Loucy (cell line): ENCODE measurements at regions not wholly inside any gene's neighbourhood (a gene's known extent, or its start where the extent isn't known, plus 50 kb on each side); places are given as distances from the start of the nearest gene placed in this dataset.

Experiments
- H2AFZ ChIP-seq: fragments of 200-600 bp; sonication (generic); 2 replicates; pipeline ENCODE4 v1.6.0; 2016; ENCODE audit warnings: antibody characterized with exemption, mild to moderate bottlenecking, low read length, moderate library complexity
- H3F3A ChIP-seq: fragments of 200-600 bp; 2 replicates; pipeline ENCODE4 v1.6.0; 2016; ENCODE audit warnings: antibody characterized with exemption, low read depth, mild to moderate bottlenecking
- H3K27me3 ChIP-seq: fragments of 200-600 bp; sonication (generic); 2 replicates; pipeline ENCODE4 v1.6.1; 2014; ENCODE audit warnings: low read length, mild to moderate bottlenecking; ENCODE audit not compliant: insufficient read depth, poor library complexity, severe bottlenecking
- H3K36me3 ChIP-seq: fragments of 200-600 bp; sonication (generic); 2 replicates; pipeline ENCODE4 v1.6.1; 2016; ENCODE audit warnings: low read length; ENCODE audit not compliant: insufficient read depth
- H3K4me1 ChIP-seq: fragments of 200-600 bp; sonication (generic); 2 replicates; pipeline ENCODE4 v1.5.1; 2014; ENCODE audit warnings: low read length, mild to moderate bottlenecking; ENCODE audit not compliant: insufficient read depth, poor library complexity, severe bottlenecking
- H3K4me2 ChIP-seq: fragments of 200-600 bp; sonication (generic); 2 replicates; pipeline ENCODE4 v1.6.0; 2014; ENCODE audit warnings: antibody characterized with exemption, low read length, low read depth, mild to moderate bottlenecking; ENCODE audit not compliant: poor library complexity, severe bottlenecking
- H3K4me3 ChIP-seq: fragments of 200-600 bp; sonication (generic); 2 replicates; pipeline ENCODE4 v1.5.1; 2014; ENCODE audit warnings: low read length, mild to moderate bottlenecking, mixed read lengths; ENCODE audit not compliant: poor library complexity, severe bottlenecking
- H3K79me2 ChIP-seq: fragments of 200-600 bp; sonication (generic); 2 replicates; pipeline ENCODE4 v1.6.1; 2014; ENCODE audit warnings: low read length; ENCODE audit not compliant: insufficient read depth
- H3K9ac ChIP-seq: fragments of 200-600 bp; sonication (generic); 2 replicates; pipeline ENCODE4 v1.6.0; 2014; ENCODE audit warnings: mild to moderate bottlenecking, low read depth, low read length, moderate library complexity; ENCODE audit not compliant: poor library complexity, severe bottlenecking
- H3K9me2 ChIP-seq: fragments of 200-600 bp; sonication (generic); replicated peaks from 2 replicates; pipeline ENCODE4 v1.6.1; 2016; ENCODE audit warnings: low read depth, low read length, mixed read lengths
- H3K9me3 ChIP-seq: fragments of 200-600 bp; sonication (generic); 2 replicates; pipeline ENCODE4 v1.6.1; 2014; ENCODE audit warnings: mild to moderate bottlenecking, antibody characterized with exemption, low read length, low read depth; ENCODE audit not compliant: insufficient read depth
- H4K20me1 ChIP-seq: fragments of 200-600 bp; sonication (generic); 2 replicates; pipeline ENCODE4 v1.6.0; 2014; ENCODE audit warnings: antibody characterized with exemption, low read length, mild to moderate bottlenecking; ENCODE audit not compliant: insufficient read depth, poor library complexity, severe bottlenecking
- EZH2phosphoT487 ChIP-seq: fragments of 200-600 bp; IDR thresholded peaks from 2 replicates; pipeline ENCODE4 v1.6.1; 2018; ENCODE audit warnings: antibody characterized with exemption, mild to moderate bottlenecking, moderate library complexity, borderline replicate concordance
- TF ChIP-seq, protein P1 (sequence below): fragments of 200-600 bp; sonication (generic); conservative IDR thresholded peaks from 2 replicates; pipeline ENCODE4 v1.5.1; 2014; ENCODE audit warnings: mild to moderate bottlenecking, antibody characterized with exemption, low read length

DNA sequence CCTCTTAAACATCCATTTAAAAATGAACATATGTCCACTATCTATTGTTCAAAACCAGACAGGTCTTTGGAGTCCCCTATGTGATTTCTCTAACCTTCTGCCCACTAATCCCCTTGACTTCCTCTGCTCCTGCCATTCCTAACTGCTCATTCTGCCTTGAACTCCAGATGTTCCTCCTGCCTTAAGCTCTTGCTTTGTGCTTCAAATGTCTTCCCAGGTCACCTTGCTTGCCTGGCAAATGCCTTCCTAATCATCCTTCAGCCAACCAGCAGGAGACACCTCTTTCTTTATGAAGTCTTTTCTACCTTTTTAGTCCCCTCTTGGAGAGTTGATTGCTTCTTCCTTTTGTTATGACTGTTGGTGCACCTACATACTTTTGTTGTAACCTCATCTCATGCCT is 1043.0 kb upstream of the CHAC2 start:
- H3K79me2 ChIP-seq = no peaks in the 10 kb centered on the region
- H3K9me2 ChIP-seq = no peaks in the 10 kb centered on the region
- no peaks in the 10 kb centered on the region for H3K4me1 ChIP-seq
- H3K36me3 ChIP-seq = no peaks in the 10 kb centered on the region
- H3K27me3 ChIP-seq = no peaks in the 10 kb centered on the region
- H2AFZ ChIP-seq = no peak overlapping the region
- 0 out of 2 replicates have a peak, but pooled peaks cover 3% of the 10 kb centered on the region for H3K9me3 ChIP-seq
- H3K4me3 ChIP-seq = no peak overlapping the region
- no peak overlapping the region for H3K4me2 ChIP-seq
- no peak overlapping the region for H3K9ac ChIP-seq
- H4K20me1 ChIP-seq = no peaks in the 10 kb centered on the region
- TF ChIP-seq EZH2phosphoT487 = no peak
- TF ChIP-seq, protein P1, sequence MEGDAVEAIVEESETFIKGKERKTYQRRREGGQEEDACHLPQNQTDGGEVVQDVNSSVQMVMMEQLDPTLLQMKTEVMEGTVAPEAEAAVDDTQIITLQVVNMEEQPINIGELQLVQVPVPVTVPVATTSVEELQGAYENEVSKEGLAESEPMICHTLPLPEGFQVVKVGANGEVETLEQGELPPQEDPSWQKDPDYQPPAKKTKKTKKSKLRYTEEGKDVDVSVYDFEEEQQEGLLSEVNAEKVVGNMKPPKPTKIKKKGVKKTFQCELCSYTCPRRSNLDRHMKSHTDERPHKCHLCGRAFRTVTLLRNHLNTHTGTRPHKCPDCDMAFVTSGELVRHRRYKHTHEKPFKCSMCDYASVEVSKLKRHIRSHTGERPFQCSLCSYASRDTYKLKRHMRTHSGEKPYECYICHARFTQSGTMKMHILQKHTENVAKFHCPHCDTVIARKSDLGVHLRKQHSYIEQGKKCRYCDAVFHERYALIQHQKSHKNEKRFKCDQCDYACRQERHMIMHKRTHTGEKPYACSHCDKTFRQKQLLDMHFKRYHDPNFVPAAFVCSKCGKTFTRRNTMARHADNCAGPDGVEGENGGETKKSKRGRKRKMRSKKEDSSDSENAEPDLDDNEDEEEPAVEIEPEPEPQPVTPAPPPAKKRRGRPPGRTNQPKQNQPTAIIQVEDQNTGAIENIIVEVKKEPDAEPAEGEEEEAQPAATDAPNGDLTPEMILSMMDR = no peak
- no peaks in the 10 kb centered on the region for H3F3A ChIP-seq

DNA sequence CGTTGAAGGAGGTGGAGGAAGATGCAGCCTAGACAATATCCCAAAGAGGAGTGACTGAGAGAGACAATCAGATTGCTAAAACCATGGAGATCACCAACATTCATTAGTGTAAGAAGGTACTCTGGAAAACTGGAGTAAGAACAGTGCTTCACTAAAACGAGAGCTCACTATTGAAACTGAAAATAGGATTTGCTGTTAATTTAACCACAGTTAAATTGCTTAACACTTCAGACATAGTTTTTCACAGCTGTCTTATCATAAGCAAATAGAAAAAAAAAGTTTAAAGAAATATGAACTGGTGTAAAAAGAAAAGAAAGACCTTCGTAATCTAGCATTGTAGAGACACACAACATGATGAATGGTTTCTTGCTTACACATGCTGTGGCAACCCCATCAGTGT is 1049.8 kb upstream of the CHAC2 start:
- H3K27me3 ChIP-seq = no peaks in the 10 kb centered on the region
- no peaks in the 10 kb centered on the region for H3K9me2 ChIP-seq
- TF ChIP-seq EZH2phosphoT487 = no peak
- TF ChIP-seq, protein P1 = no peak
- no peak overlapping the region for H3K9ac ChIP-seq
- H4K20me1 ChIP-seq = no peaks in the 10 kb centered on the region
- H3K4me1 ChIP-seq = no peaks in the 10 kb centered on the region
- H3K36me3 ChIP-seq = no peaks in the 10 kb centered on the region
- H3K9me3 ChIP-seq = no peaks in the 10 kb centered on the region
- no peaks in the 10 kb centered on the region for H3K79me2 ChIP-seq
- no peak overlapping the region for H3K4me2 ChIP-seq
- no peak overlapping the region for H3K4me3 ChIP-seq
- H2AFZ ChIP-seq = no peak overlapping the region
- no peaks in the 10 kb centered on the region for H3F3A ChIP-seq

DNA sequence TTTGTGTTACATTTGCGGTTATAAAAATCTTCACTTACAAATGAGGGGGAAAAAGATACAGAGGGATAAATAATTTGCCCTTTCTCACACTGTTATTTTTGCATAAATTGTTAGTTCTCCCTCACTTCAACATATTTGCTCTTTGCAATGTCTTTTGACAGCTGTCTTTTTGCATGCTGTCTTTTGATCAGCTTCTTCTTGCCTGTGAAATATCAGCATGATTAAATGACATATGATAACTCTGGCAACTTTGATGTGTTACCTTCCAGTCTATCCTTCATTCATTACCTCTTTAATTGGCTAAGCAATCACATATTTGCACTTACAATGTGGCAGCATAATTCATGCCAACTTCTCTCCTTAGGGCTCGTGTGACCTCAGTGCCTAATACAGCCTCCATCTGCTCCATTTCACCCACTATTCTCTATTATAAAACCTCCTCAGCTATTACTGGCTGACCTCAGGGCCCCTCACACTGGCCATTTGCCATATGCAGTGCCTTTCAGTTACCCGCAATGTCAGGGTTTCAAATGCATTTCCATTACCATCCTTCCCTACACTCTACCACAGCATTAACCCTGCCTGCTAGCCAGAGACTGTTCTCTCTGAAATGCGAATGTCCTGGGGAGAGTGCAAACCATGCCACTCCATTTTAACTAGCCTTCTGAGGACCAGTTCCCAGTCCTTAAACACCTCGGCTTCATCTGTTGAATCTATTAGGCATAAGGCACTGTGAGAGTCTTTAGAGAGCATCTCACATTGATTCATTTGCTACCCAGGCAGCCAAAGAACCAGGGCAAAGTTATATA is 1056.6 kb upstream of the CHAC2 start:
- TF ChIP-seq EZH2phosphoT487 = no peak
- Histone ChIP-seq H3K79me2 (no peaks in the 10 kb centered on the region), H3K9me3 (no peaks in the 10 kb centered on the region), H3K27me3 (no peaks in the 10 kb centered on the region), H2AFZ (no peak overlapping the region), H3K36me3 (no peaks in the 10 kb centered on the region), H3F3A (no peaks in the 10 kb centered on the region), H3K9ac (no peak overlapping the region), H3K4me1 (no peaks in the 10 kb centered on the region), H3K9me2 (no peaks in the 10 kb centered on the region), H4K20me1 (no peaks in the 10 kb centered on the region), H3K4me3 (no peak overlapping the region), H3K4me2 (no peak overlapping the region)

DNA sequence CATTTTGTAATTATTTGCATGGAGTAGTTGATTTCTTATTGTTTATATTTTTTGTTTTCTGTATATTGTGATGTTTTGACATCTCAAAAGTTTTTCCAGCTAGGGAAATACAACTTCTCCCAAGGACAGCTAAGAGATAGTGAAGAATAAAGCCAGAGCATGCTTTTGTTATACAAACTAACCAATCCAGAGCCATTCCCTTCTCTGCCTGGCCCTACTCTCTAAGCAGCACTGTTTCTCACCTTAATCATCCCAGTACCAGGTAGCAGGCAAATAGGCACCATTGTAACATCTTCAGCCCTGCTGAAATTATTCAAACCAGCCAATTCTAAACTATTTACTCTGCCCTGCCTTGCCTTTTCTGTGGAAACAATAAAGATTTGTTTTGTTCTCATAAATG is 1063.4 kb upstream of the CHAC2 start:
- H3F3A ChIP-seq = no peaks in the 10 kb centered on the region
- no peak overlapping the region for H3K9ac ChIP-seq
- H3K27me3 ChIP-seq = no peaks in the 10 kb centered on the region
- no peaks in the 10 kb centered on the region for H3K79me2 ChIP-seq
- no peak for TF ChIP-seq EZH2phosphoT487
- TF ChIP-seq, protein P1 = no peak
- H3K4me1 ChIP-seq = no peaks in the 10 kb centered on the region
- no peaks in the 10 kb centered on the region for H3K36me3 ChIP-seq
- H3K4me3 ChIP-seq = no peak overlapping the region
- H3K4me2 ChIP-seq = no peak overlapping the region
- H2AFZ ChIP-seq = no peak overlapping the region
- H3K9me2 ChIP-seq = no peaks in the 10 kb centered on the region
- H3K9me3 ChIP-seq = no peaks in the 10 kb centered on the region
- H4K20me1 ChIP-seq = no peaks in the 10 kb centered on the region
